ENCODE measurements at regions not wholly inside any gene's neighbourhood (a gene's known extent, or its start where the extent isn't known, plus 50 kb on each side); places are given as distances from the start of the nearest gene placed in this dataset.

DNA sequence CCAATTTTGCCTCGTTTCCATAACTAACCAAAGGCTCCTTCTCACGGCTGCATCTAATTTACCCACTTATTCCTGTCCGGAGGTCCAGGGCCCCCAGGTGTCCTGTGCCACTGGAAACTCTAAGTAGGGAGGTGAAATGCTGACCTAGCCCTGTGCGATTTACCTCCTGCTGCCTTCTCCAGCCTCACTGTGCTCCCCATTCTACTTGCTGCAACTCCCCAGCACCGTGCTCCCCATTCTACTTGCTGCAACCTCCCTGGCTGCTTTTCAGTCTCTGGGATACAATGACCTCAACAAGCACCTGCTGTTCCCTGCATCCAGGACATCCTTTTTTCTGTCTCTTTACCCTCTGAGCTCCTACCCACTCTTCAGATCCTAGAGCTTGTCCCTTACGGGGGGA, 254.7 kb upstream of the PROK2 start:
- no peak for DNase-seq (ENCODE audit: low spot score)
- no peaks in the 10 kb centered on the region for H3K9me3 ChIP-seq (ENCODE audit: low read depth, low read length, poor library complexity, severe bottlenecking)
- no peaks in the 10 kb centered on the region for H3K4me1 ChIP-seq (ENCODE audit: insufficient read depth, low read length, poor library complexity, severe bottlenecking)
- no peaks in the 10 kb centered on the region for H3K27me3 ChIP-seq (replicated peaks; ENCODE audit: insufficient read depth, low read depth, low read length, poor library complexity)
- CTCF ChIA-PET: no interaction called here
- POLR2A ChIA-PET (ENCODE audit: low non-redundant PET): no interaction called here
- BruUV-seq (replicated peaks): no TSS peak
- H3K36me3 ChIP-seq (ENCODE audit: insufficient read depth, low read length, poor library complexity, severe bottlenecking): no peaks in the 10 kb centered on the region
- no peak overlapping the region for H3K4me3 ChIP-seq (ENCODE audit: low read depth, low read length, poor library complexity, severe bottlenecking)
- no peak overlapping the region for H3K27ac ChIP-seq (ENCODE audit: low read depth, low read length, poor library complexity, severe bottlenecking)
- intact Hi-C loops (cut with micrococcal nuclease; ENCODE audit: unreplicated experiment): no loop called here
- no peak for TF ChIP-seq EZH2 (IDR thresholded peaks at IDR 0.05; ENCODE audit: borderline replicate concordance, low read depth, low read length, poor library complexity, severe bottlenecking)
- TF ChIP-seq, protein P1, sequence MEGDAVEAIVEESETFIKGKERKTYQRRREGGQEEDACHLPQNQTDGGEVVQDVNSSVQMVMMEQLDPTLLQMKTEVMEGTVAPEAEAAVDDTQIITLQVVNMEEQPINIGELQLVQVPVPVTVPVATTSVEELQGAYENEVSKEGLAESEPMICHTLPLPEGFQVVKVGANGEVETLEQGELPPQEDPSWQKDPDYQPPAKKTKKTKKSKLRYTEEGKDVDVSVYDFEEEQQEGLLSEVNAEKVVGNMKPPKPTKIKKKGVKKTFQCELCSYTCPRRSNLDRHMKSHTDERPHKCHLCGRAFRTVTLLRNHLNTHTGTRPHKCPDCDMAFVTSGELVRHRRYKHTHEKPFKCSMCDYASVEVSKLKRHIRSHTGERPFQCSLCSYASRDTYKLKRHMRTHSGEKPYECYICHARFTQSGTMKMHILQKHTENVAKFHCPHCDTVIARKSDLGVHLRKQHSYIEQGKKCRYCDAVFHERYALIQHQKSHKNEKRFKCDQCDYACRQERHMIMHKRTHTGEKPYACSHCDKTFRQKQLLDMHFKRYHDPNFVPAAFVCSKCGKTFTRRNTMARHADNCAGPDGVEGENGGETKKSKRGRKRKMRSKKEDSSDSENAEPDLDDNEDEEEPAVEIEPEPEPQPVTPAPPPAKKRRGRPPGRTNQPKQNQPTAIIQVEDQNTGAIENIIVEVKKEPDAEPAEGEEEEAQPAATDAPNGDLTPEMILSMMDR (conservative IDR thresholded peaks at IDR 0.05; ENCODE audit: low read depth, low read length): no peak

DNA sequence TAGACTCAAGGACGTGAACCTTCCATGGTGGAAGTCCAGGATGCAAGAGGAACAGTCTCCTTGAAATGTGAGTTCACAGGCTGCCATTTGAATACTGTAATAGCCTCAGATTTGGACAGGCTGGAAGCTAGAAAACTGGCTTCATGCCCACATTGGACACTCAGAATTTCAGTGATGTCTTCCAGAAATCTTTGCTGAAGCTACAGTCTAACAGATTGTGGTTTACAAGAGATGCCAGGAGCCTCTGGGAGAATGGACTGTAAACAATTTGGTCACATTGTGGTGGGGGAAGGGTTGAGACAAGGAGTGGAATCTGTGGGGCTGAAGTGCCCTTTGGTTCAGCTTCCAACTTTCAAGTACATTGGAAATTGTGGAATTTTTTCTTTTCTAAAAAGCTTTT, 252.0 kb upstream of the PROK2 start:
- Histone ChIP-seq H3K4me1 (ENCODE audit: insufficient read depth, low read length, poor library complexity, severe bottlenecking) (no peaks in the 10 kb centered on the region), H3K9me3 (ENCODE audit: low read depth, low read length, poor library complexity, severe bottlenecking) (no peaks in the 10 kb centered on the region), H3K36me3 (ENCODE audit: insufficient read depth, low read length, poor library complexity, severe bottlenecking) (no peaks in the 10 kb centered on the region), H3K27me3 (replicated peaks; ENCODE audit: insufficient read depth, low read depth, low read length, poor library complexity) (no peaks in the 10 kb centered on the region), H3K4me3 (ENCODE audit: low read depth, low read length, poor library complexity, severe bottlenecking) (no peak overlapping the region), H3K27ac (ENCODE audit: low read depth, low read length, poor library complexity, severe bottlenecking) (no peak overlapping the region)
- no peak for DNase-seq (ENCODE audit: low spot score)
- BruUV-seq (replicated peaks): no TSS peak
- CTCF ChIA-PET: no interaction called here
- TF ChIP-seq, protein P1 (conservative IDR thresholded peaks at IDR 0.05; ENCODE audit: low read depth, low read length): no peak
- TF ChIP-seq EZH2 (IDR thresholded peaks at IDR 0.05; ENCODE audit: borderline replicate concordance, low read depth, low read length, poor library complexity, severe bottlenecking): no peak
- intact Hi-C loops (cut with micrococcal nuclease; ENCODE audit: unreplicated experiment): no loop called here
- POLR2A ChIA-PET (ENCODE audit: low non-redundant PET): no interaction called here

DNA sequence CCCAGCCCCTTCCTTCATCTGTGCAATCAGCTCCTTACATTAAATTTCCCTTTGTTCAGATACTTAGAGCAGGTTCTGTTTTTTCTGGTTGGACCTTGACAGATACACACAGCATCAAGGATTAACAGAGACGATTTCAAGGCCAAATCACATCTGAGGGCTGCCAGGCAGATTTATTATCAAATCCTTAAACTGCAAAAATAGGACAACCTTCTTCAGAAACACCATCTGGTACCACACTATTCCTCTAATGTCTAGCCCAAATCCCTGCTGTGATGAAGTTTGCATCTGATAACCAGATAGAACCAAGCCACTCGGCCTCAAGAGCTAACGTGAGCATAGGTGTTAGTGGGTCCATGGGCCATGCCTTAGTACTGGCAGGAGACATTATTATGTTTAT, 250.7 kb upstream of the PROK2 start:
- Histone ChIP-seq H3K4me3 (ENCODE audit: low read depth, low read length, poor library complexity, severe bottlenecking) (no peak overlapping the region), H3K9me3 (ENCODE audit: low read depth, low read length, poor library complexity, severe bottlenecking) (no peaks in the 10 kb centered on the region), H3K36me3 (ENCODE audit: insufficient read depth, low read length, poor library complexity, severe bottlenecking) (no peaks in the 10 kb centered on the region), H3K27ac (ENCODE audit: low read depth, low read length, poor library complexity, severe bottlenecking) (no peak overlapping the region), H3K4me1 (ENCODE audit: insufficient read depth, low read length, poor library complexity, severe bottlenecking) (no peaks in the 10 kb centered on the region), H3K27me3 (replicated peaks; ENCODE audit: insufficient read depth, low read depth, low read length, poor library complexity) (no peaks in the 10 kb centered on the region)
- no TSS peak for BruUV-seq (replicated peaks)
- ChIA-PET CTCF (no interaction called here), POLR2A (ENCODE audit: low non-redundant PET) (no interaction called here)
- TF ChIP-seq EZH2 (IDR thresholded peaks at IDR 0.05; ENCODE audit: borderline replicate concordance, low read depth, low read length, poor library complexity, severe bottlenecking): no peak
- TF ChIP-seq, protein P1 (conservative IDR thresholded peaks at IDR 0.05; ENCODE audit: low read depth, low read length): no peak
- intact Hi-C loops (cut with micrococcal nuclease; ENCODE audit: unreplicated experiment): no loop called here
- DNase-seq (ENCODE audit: low spot score): no peak
